T-helper 1 cell treated with Interleukin-12 subunit alpha and Interleukin-12 subunit beta and Interleukin-4 antibody, amounts not matched to agents 30 μg/mL and 1 μg/mL, for 36 hours (primary cell): ENCODE measurements at regions not wholly inside any gene's neighbourhood (a gene's known extent, or its start where the extent isn't known, plus 50 kb on each side); places are given as distances from the start of the nearest gene placed in this dataset.
"Not testable (repeated sequence)": the region's sequence is repeated elsewhere in the genome, so short reads cannot be mapped to it uniquely, and the experiment has no call there.

Experiments
- H3K27ac Mint-ChIP-seq: one replicate; pipeline ENCODE4 v1.8.0; 2021; ENCODE audit warnings: mild to moderate bottlenecking, mixed read lengths
- H3K27me3 Mint-ChIP-seq: one replicate; pipeline ENCODE4 v1.8.0; 2021; ENCODE audit warnings: low read depth, mixed read lengths
- H3K36me3 Mint-ChIP-seq: one replicate; pipeline ENCODE4 v1.8.0; 2021; ENCODE audit warnings: low read depth, mixed read lengths
- H3K4me1 Mint-ChIP-seq: one replicate; pipeline ENCODE4 v1.8.0; 2021; ENCODE audit warnings: low read depth, mixed read lengths
- H3K4me3 Mint-ChIP-seq: one replicate; pipeline ENCODE4 v1.8.0; 2021; ENCODE audit warnings: mild to moderate bottlenecking, moderate library complexity, mixed read lengths
- H3K9me3 Mint-ChIP-seq: one replicate; pipeline ENCODE4 v1.8.0; 2021; ENCODE audit warnings: mixed read lengths

DNA sequence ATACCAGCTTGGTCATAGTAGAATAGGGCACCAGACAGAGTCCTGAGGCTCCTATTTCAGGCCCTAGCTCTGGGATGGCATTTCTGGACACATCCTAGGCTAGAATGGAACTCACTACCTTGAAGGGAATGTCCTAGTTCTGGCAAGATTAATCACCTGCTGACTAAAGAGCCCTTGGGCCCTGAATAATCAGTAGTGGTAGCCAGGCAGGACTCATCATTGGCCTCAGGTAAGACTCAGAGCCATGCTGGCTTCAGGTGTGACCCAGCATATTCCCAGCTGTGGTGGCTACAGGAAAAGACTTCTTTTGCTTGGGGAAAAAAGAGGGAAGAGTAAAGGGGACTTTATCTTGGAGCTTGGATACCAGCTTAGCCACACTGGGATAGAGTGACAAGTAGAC, 131.0 kb upstream of the SRD5A2 start:
- Mint-ChIP-seq H3K4me1 (no peaks in the 10 kb centered on the region), H3K36me3 (no peaks in the 10 kb centered on the region), H3K9me3 (peaks cover 8% of the 10 kb centered on the region), H3K27ac (no peak overlapping the region), H3K4me3 (no peak overlapping the region), H3K27me3 (no peaks in the 10 kb centered on the region)

DNA sequence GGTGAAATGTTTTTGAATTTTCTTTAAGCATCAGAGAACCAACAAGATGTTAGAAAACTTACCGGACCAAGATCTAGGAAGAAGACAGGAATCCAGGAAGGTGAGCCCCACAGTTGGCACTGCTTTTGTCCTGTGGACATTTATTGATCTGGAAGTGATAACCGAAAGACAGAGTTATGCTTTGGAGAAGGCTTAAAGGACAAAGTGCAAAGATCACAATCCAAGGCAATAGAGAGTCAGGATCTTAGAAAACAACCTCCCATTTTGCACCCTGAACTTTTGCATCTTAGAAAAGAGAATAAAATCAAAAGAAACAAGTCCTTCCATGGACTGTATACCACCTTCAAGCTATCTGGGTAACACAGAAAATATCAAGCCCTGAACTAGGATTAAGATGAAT, 129.4 kb upstream of the SRD5A2 start:
- no peaks in the 10 kb centered on the region for H3K27me3 Mint-ChIP-seq
- no peak overlapping the region for H3K27ac Mint-ChIP-seq
- no peaks in the 10 kb centered on the region for H3K4me1 Mint-ChIP-seq
- no peak overlapping the region for H3K4me3 Mint-ChIP-seq
- H3K9me3 Mint-ChIP-seq, result peaks cover 8% of the 10 kb centered on the region
- no peaks in the 10 kb centered on the region for H3K36me3 Mint-ChIP-seq

DNA sequence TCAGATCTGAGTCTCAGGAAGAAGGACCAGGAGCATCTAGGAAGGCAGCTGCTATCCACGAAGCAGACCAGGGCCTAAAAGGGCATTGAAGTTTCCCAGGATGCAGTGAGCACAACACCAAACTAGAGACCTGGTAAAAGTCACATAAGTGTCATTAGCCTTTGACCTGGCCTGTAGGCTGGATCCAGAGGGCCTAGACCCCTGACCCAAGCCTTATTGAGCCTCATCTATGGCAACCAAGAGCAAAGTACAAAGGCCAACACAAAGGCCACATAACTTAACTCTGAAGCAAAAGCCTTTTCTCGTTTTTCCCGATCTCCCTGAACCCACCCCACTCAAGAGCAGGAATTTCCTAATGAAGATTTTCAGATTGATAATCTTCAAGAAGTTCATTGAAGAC, 127.3 kb upstream of the SRD5A2 start:
- Mint-ChIP-seq H3K27ac (no peak overlapping the region), H3K4me3 (no peak overlapping the region), H3K4me1 (no peaks in the 10 kb centered on the region), H3K36me3 (no peaks in the 10 kb centered on the region), H3K9me3 (peaks cover 3% of the 10 kb centered on the region), H3K27me3 (no peaks in the 10 kb centered on the region)

DNA sequence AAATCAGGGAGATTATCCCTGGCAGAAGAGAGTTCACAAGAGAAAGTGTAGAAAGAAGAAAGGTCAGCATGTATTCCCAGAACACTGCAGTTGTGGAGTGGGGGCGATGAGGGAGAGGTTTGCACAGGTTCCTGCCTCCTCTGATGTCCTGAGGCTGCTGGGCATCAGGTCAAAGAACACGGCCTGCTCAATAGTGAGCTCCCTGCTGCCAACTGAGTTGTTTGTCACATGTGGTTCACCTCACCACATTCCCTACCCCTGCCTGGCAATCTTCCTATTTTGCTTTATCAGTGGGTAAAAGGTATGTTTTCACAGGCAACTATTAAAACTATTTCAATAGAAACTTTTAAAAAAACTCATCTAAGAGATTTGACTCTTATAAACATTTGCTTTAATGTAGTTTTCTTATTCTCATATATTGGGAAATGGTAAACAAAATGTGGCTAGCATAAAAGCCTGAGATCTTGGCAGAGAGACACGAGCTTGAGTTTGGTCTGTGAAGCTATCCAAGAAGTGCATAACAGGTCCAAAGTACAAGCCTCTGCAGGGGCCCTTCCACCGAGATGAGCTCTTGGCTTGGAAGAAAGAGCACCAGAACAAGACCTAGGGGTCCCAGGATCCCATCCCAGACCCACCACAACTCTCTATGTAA, 123.9 kb upstream of the SRD5A2 start:
- no peak overlapping the region for H3K4me3 Mint-ChIP-seq
- no peak overlapping the region for H3K27ac Mint-ChIP-seq
- no peaks in the 10 kb centered on the region for H3K27me3 Mint-ChIP-seq
- H3K9me3 Mint-ChIP-seq, result peaks cover 7% of the 10 kb centered on the region
- no peaks in the 10 kb centered on the region for H3K36me3 Mint-ChIP-seq
- H3K4me1 Mint-ChIP-seq, result no peaks in the 10 kb centered on the region

DNA sequence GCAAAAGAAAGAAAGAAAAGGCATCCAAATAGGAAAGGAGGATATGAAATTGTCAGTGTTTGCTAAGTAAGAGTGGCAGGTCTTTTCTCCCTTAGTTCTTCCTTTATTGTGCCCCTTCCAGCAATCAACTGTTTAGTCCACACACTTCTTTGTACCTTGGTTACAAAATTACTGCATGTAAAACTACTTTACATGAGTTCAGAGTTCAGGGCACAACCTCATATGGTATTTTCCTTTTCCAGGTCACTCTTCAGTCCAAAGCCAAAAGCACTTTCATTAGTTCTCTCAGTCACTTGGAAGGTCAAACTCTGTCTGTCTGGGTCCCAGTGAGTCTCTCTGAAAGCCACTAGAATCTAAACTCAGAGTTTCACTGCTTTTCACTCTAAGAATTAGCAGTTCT, 122.5 kb upstream of the SRD5A2 start:
- Mint-ChIP-seq H3K9me3 (peaks cover 13% of the 10 kb centered on the region), H3K4me3 (no peak overlapping the region), H3K27me3 (no peaks in the 10 kb centered on the region), H3K36me3 (no peaks in the 10 kb centered on the region), H3K27ac (no peak overlapping the region), H3K4me1 (no peaks in the 10 kb centered on the region)

DNA sequence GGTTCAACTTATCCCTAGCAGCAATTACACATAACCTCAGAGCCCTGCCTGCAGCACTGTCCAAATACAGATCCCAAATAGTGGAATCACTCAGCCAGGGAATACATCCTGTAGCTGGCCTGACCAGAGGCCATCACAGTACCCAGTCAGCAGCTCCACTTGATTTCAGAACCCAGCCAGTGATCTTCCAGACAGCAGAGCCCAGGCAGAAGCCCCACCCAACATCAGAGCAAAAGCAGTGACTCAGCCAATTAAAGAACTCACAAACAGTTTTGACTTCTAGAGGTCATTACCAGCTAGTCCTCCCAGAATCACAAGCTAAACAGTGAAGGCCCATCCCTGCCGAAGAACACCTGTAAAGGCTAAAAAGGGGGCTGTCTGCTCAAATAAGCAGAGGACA, 118.0 kb upstream of the SRD5A2 start:
- no peaks in the 10 kb centered on the region for H3K27me3 Mint-ChIP-seq
- no peak overlapping the region for H3K27ac Mint-ChIP-seq
- H3K4me1 Mint-ChIP-seq, result no peaks in the 10 kb centered on the region
- H3K9me3 Mint-ChIP-seq, result peaks cover 45% of the 10 kb centered on the region
- no peak overlapping the region for H3K4me3 Mint-ChIP-seq
- H3K36me3 Mint-ChIP-seq, result no peaks in the 10 kb centered on the region

DNA sequence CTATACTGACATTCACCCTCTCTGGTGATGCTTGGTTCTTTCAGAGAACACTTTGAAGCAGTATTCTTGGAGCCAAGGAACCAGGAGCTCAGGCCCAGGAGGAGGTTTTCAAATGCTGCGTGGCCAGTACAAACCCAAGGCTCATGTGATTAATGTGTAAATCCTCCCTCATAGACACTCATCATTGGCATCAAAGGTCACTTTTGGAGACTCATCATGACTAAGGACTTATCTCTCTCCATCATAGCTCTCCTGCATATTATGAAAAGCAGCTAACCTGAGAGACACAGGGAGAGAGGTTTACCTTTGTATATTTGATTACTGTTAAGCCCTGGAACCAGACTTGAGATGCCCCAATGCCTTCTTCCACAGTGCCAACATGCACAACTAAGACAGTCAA, 115.3 kb upstream of the SRD5A2 start:
- Mint-ChIP-seq H3K27ac (no peak overlapping the region), H3K4me1 (no peaks in the 10 kb centered on the region), H3K27me3 (no peaks in the 10 kb centered on the region), H3K4me3 (no peak overlapping the region), H3K9me3 (peaks cover 57% of the 10 kb centered on the region), H3K36me3 (no peaks in the 10 kb centered on the region)

DNA sequence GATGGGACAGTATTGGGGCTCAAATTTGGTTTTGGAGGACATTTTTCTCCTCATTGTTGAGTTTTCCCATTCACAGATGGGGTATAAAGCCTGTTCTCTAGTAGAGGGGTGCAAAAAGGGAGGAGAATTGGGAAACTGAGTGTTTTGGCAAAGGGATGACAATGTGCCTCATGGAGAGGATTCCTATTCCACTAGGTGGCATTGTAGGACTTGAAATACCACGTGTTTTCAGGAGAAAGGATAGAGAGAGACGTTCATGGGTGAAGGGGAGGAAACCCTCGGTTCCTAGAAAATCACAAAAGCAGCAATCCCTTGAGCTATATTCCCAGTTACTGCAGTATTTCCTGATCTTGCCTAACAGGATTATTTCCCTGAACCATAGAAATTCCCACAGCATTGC, 113.7 kb upstream of the SRD5A2 start:
- no peak overlapping the region for H3K27ac Mint-ChIP-seq
- no peaks in the 10 kb centered on the region for H3K36me3 Mint-ChIP-seq
- peaks cover 47% of the 10 kb centered on the region for H3K9me3 Mint-ChIP-seq
- H3K4me3 Mint-ChIP-seq, result no peak overlapping the region
- no peaks in the 10 kb centered on the region for H3K27me3 Mint-ChIP-seq
- no peaks in the 10 kb centered on the region for H3K4me1 Mint-ChIP-seq

DNA sequence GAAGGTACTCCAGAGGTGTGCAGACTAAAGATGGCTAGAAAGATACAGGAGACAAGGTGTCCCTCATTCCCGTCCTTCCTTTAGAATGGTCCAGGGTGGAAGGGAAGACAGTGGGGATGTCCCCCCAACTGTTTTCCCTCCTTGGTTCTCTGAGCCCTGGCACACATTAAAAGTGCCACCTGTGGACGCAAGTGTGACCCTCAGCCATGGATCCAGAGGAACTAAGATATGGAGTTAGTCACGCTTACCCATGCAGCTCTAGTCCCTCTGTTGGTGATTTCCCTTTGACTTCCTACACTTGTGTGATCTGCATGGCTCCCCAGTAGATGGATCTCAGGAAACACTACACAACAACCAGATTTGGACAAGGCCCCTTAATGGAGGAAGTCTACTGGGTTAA, 113.1 kb upstream of the SRD5A2 start:
- H3K4me3 Mint-ChIP-seq, result no peak overlapping the region
- H3K27ac Mint-ChIP-seq, result no peak overlapping the region

DNA sequence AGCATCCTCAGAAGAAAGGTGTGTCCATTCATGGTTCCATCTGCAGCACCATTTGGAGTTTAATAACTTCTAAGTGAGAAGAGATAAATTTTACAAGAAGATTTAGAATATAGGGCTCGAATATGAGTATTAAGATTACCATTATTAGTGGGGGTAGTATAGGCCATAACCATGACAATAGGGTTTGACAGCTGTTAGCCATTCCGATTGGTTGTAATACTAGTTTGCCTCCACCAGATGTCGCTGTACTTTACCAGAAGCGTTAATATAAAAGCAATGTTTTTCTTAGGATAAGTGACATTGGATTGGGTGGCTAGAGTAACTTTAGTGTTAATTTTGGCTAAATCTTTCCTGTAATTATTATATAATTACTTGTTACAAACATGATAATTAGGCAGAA, 107.5 kb upstream of the SRD5A2 start:
- Mint-ChIP-seq H3K27ac (no peak overlapping the region), H3K9me3 (peaks cover 25% of the 10 kb centered on the region), H3K36me3 (no peaks in the 10 kb centered on the region), H3K4me3 (no peak overlapping the region), H3K4me1 (no peaks in the 10 kb centered on the region), H3K27me3 (no peaks in the 10 kb centered on the region)

More for the DNA sequence above, 113.1 kb upstream of the SRD5A2 start:
- peaks cover 48% of the 10 kb centered on the region for H3K9me3 Mint-ChIP-seq
- no peaks in the 10 kb centered on the region for H3K4me1 Mint-ChIP-seq
- H3K27me3 Mint-ChIP-seq, result no peaks in the 10 kb centered on the region
- H3K36me3 Mint-ChIP-seq, result no peaks in the 10 kb centered on the region

DNA sequence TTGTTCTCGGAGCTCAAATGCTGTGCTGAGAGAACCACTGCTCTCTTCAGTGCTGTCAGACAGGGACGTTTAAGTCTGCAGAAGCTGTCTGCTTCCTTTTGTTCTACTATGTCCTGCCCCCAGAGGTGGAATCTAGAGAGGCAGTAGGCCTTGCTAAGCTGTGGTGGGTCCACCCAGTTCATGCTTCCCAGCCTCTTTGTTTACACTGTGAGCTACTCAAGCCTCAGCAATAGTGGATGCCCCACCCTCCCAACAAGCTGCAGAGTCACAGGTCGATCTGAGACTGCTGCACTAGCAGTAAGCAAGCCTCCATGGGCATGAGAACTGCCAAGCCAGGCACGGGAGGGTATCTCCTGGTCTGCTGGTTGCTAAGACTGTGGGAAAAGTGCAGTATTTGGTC, 102.8 kb upstream of the SRD5A2 start:
- not testable (repeated sequence) for H3K4me1 Mint-ChIP-seq, H3K27ac Mint-ChIP-seq, H3K4me3 Mint-ChIP-seq, H3K27me3 Mint-ChIP-seq, H3K36me3 Mint-ChIP-seq
- H3K9me3 Mint-ChIP-seq, result peaks cover 24% of the 10 kb centered on the region

DNA sequence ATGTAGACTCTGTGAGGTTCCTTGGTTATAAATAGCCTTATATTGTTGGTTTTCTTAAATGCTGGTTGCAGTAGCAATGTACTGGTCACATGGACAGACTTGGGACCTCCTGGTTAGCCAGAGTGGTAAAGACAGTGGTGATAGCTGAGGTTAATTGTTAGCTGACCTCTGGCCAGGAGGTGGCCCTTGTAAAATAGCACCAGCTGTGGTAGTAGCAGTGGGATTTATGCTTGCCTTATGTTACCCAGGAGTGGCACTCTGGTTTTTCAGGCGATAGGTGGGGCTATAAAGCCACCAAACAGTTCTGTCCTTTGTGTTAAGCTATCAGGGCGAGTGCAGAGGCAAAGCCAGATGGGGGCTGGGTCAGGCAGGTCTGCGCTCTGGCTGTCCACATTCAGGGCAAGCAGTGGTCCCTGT, 94.8 kb upstream of the SRD5A2 start:
- Mint-ChIP-seq H3K4me1 (no peaks in the 10 kb centered on the region), H3K27ac (no peak overlapping the region), H3K4me3 (no peak overlapping the region), H3K9me3 (peaks cover 22% of the 10 kb centered on the region), H3K27me3 (no peaks in the 10 kb centered on the region), H3K36me3 (no peaks in the 10 kb centered on the region)

DNA sequence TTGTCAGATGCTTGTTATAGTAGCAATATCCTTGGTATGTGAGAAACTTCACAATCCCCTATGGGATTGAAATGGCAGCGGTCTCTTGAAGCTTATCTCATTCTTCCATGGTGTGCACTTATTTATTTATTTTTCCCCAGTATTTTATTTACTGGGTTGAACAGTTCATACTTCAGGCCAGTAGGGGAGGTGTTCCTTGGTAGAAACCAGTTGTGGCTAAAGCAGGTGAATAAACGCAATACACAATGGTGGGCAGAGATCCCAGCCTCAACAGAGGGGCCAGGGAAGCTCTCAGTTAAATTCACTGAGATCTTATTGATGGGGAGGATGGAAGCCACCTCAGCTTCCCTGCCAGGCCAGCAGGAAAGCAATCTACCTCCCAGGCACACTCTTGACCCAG, 93.7 kb upstream of the SRD5A2 start:
- Mint-ChIP-seq H3K27ac (no peak overlapping the region), H3K4me1 (no peaks in the 10 kb centered on the region), H3K9me3 (peaks cover 19% of the 10 kb centered on the region), H3K4me3 (no peak overlapping the region), H3K27me3 (no peaks in the 10 kb centered on the region), H3K36me3 (no peaks in the 10 kb centered on the region)

DNA sequence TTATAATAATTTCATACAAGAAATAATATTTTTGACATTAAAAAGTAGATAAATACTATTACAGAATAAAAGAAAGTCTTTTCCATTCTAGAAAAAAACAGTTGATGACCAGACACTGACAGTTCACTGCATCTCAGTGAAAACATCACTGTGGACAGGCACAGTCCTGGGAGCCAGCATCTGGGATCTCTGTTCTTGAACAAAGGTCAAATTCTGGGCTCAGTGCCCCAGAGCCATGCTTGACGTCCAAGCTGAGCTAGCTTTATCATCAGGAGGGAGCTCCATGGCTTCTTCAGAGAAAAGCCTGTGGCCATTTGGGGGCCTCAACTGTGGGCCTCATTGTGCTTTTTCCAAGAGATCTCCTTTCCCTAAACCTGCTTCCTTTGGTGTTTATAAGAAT, 86.1 kb upstream of the SRD5A2 start:
- no peak overlapping the region for H3K27ac Mint-ChIP-seq
- H3K9me3 Mint-ChIP-seq, result peaks cover 6% of the 10 kb centered on the region
- no peaks in the 10 kb centered on the region for H3K4me1 Mint-ChIP-seq
- H3K27me3 Mint-ChIP-seq, result no peaks in the 10 kb centered on the region
- no peak overlapping the region for H3K4me3 Mint-ChIP-seq
- H3K36me3 Mint-ChIP-seq, result no peaks in the 10 kb centered on the region

DNA sequence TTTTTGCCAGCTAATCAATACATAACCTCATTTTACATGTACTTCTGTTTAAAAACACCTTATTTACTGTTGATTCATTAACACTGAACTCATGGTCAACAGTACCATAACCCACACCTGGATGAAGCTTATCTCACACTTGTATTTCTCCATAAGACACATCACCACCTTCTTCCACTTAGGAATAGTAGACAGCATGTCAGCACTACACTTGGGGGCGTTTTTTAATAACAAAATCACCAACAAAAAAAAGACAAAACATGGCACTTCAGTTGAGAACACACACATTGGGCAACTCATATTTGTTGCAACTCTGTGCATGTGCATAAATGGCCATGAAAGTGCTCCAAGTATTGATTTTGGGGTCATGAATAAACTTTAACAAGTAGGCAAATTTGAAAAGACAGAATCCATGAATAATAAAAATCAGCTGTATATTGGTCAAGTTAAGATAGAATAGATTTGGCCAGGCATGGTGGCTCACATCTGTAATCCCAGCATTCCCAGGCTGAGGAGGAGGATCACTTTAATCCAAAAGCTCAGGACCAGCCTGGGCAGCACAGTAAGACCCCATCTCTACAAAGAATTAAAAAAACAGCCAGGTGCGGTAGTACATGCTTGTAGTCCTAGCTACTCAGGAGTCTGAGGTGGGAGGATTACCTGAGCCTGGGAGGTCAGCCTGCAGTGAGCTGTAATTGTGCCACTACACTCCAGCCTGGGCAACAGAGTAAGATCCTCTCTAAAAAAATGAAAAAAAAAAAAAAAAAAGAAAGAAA, 84.4 kb upstream of the SRD5A2 start:
- H3K9me3 Mint-ChIP-seq, result peaks cover 3% of the 10 kb centered on the region
- H3K27ac Mint-ChIP-seq, result no peak overlapping the region

More for the DNA sequence above, 84.4 kb upstream of the SRD5A2 start:
- H3K4me3 Mint-ChIP-seq, result no peak overlapping the region
- H3K36me3 Mint-ChIP-seq, result no peaks in the 10 kb centered on the region
- no peaks in the 10 kb centered on the region for H3K27me3 Mint-ChIP-seq
- no peaks in the 10 kb centered on the region for H3K4me1 Mint-ChIP-seq
